Lung (tissue), 11 donors: ENCODE measurements at regions not wholly inside any gene's neighbourhood (a gene's known extent, or its start where the extent isn't known, plus 50 kb on each side); places are given as distances from the start of the nearest gene placed in this dataset.
A peak's percentile ranks its signal among the peaks of the same experiment; 100 is the strongest.

Experiments
- ATAC-seq: fragments of 200-7000 bp; cut with Tn5 transposase; one replicate; pipeline ENCODE4 v1.9.1; 2020; ENCODE audit warnings: moderate number of reproducible peaks; ENCODE audit not compliant: insufficient read depth, low FRiP score
- DNase-seq, 3 donors: peaks; one replicate each; pipeline ENCODE4 v3.0.0-alpha.2; 2013 to 2017
- H3K27ac ChIP-seq, 2 donors: one replicate each; pipeline ENCODE4 v1.5.1; 2013; ENCODE audit warnings: mild to moderate bottlenecking in 2 of 2, moderate library complexity in 2 of 2, control low read depth in 1 of 2, inconsistent platforms in 1 of 2, low read depth in 1 of 2, low read length in 1 of 2
- H3K27me3 ChIP-seq, 3 donors: one replicate each; pipeline ENCODE4 v1.5.1; 2013; ENCODE audit warnings: low read length in 2 of 3; ENCODE audit not compliant: control insufficient read depth in 3 of 3, insufficient read depth in 3 of 3
- H3K36me3 ChIP-seq, 4 donors: one replicate each; pipeline ENCODE4 v1.5.1; 2013; ENCODE audit warnings: low read length in 4 of 4, mild to moderate bottlenecking in 1 of 4, moderate library complexity in 1 of 4; ENCODE audit not compliant: control insufficient read depth in 4 of 4, insufficient read depth in 4 of 4
- H3K4me1 ChIP-seq, 5 donors: one replicate each; pipeline ENCODE4 v1.5.1; 2013; ENCODE audit warnings: low read length in 5 of 5, mild to moderate bottlenecking in 2 of 5, moderate library complexity in 1 of 5; ENCODE audit not compliant: control insufficient read depth in 5 of 5, insufficient read depth in 5 of 5
- H3K4me3 ChIP-seq: one replicate; pipeline ENCODE4 v1.5.1; 2013; ENCODE audit warnings: mild to moderate bottlenecking, control low read depth, moderate library complexity
- H3K9ac ChIP-seq, 2 donors: one replicate each; pipeline ENCODE4 v1.5.1; 2013; ENCODE audit warnings: low read length in 2 of 2, control low read depth in 1 of 2; ENCODE audit not compliant: insufficient read depth in 1 of 2
- H3K9me3 ChIP-seq, 4 donors: one replicate each; pipeline ENCODE4 v1.5.1; 2013; ENCODE audit warnings: low read length in 3 of 4, mild to moderate bottlenecking in 1 of 4, moderate library complexity in 1 of 4; ENCODE audit not compliant: control insufficient read depth in 4 of 4, insufficient read depth in 3 of 4
- WGBS, 2 donors: extraction: QIAGEN DNeasy Blood & Tissue Kit; methylation state at CpG; one replicate each; pipeline ENCODE4 v1.1.7; 2013; 5-methylcytosine and 5-hydroxymethylcytosine counted together
- TF ChIP-seq, protein P1 (sequence below): IDR thresholded peaks from 2 replicates; pipeline ENCODE4 v1.5.1; 2012; ENCODE audit warnings: mild to moderate bottlenecking; ENCODE audit errors: control extremely low read depth, extremely low read depth
- donor health status: control.
- donor health status: control.
- donor health status: Bipolar disorder and iron deficiency.
- donor health status: healthy.
- donor health status: DM: yes; HTN: yes; CAD: no.

GRCh38 chr1:168390271-168390670, 109.6 kb downstream of the TBX19 start:
- Histone ChIP-seq H3K27me3 (peaks cover 0 to 4% (median 0%) of the 10 kb centered on the region in 3 donors), H3K36me3 (no peaks in the 10 kb centered on the region), H3K4me1 (peaks cover 0 to 4% (median 0%) of the 10 kb centered on the region in 5 donors), H3K9ac (no peak overlapping the region), H3K9me3 (no peaks in the 10 kb centered on the region), H3K4me3 (no peak overlapping the region), H3K27ac (no peak overlapping the region)
- no peak for ATAC-seq
- TF ChIP-seq, protein P1, sequence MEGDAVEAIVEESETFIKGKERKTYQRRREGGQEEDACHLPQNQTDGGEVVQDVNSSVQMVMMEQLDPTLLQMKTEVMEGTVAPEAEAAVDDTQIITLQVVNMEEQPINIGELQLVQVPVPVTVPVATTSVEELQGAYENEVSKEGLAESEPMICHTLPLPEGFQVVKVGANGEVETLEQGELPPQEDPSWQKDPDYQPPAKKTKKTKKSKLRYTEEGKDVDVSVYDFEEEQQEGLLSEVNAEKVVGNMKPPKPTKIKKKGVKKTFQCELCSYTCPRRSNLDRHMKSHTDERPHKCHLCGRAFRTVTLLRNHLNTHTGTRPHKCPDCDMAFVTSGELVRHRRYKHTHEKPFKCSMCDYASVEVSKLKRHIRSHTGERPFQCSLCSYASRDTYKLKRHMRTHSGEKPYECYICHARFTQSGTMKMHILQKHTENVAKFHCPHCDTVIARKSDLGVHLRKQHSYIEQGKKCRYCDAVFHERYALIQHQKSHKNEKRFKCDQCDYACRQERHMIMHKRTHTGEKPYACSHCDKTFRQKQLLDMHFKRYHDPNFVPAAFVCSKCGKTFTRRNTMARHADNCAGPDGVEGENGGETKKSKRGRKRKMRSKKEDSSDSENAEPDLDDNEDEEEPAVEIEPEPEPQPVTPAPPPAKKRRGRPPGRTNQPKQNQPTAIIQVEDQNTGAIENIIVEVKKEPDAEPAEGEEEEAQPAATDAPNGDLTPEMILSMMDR, result no peak
- 76 to 89% methylated on average over 2 of the region's 2 CpGs for WGBS, 2 donors
- DNase-seq, result no peak

GRCh38 chr1:168387781-168388760, 107.4 kb downstream of the TBX19 start:
- H3K4me1 ChIP-seq, result peaks cover 0 to 4% (median 0%) of the 10 kb centered on the region in 5 donors
- 77 to 81% methylated on average over 5 of the region's 5 CpGs for WGBS, 2 donors
- H3K9ac ChIP-seq, result no peak overlapping the region

DNA sequence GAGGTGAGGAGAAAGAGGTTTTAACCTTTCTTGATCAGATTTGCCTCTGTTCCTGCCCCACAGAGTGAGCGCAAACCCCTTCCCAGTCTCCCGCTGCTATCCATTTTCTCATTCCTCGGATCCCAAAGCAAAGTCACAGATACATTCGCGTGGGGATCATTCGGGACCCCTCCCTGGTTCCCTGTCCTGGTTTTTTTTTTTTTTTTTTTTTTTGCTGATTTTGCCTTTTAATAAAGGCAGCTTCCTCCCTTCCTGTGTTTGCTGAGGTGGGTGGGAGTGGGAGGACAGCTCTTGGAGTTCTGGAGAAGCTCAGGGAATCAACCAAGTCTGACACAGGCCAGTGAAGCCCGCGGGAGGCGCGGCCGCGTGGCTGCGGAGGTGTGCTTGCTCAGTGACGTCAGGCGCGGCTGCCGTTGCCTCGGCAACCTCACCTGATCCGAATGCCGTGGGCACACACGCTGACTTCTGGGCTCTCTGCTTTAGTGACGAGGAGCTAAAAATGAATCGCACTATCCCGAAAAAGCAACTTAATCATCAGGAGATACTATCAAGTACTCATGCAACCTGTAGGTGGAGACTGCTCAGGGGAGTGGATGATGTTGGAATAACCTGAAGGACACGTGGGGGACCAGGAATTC, 106.4 kb downstream of the TBX19 start:
- ATAC-seq, result no peak
- Histone ChIP-seq H3K27me3 (peaks cover 0 to 4% (median 0%) of the 10 kb centered on the region in 3 donors), H3K4me1 (peaks cover 0 to 4% (median 0%) of the 10 kb centered on the region in 5 donors), H3K9me3 (no peaks in the 10 kb centered on the region), H3K27ac (no peak overlapping the region), H3K4me3 (no peak overlapping the region), H3K9ac (no peak overlapping the region), H3K36me3 (no peaks in the 10 kb centered on the region)
- peak; percentile 36 to 49 (median 49) for DNase-seq
- TF ChIP-seq, protein P1, result no peak
- WGBS, 2 donors, result 31% methylated on average over 25 of the region's 25 CpGs

More at GRCh38 chr1:168387781-168388760, 107.4 kb downstream of the TBX19 start:
- H3K4me3 ChIP-seq, result no peak overlapping the region
- H3K27ac ChIP-seq, result no peak overlapping the region
- DNase-seq (no peak), ATAC-seq (no peak)
- TF ChIP-seq, protein P1, result no peak
- H3K36me3 ChIP-seq, result no peaks in the 10 kb centered on the region
- no peaks in the 10 kb centered on the region for H3K9me3 ChIP-seq
- H3K27me3 ChIP-seq, result peaks cover 0 to 4% (median 0%) of the 10 kb centered on the region in 3 donors
